Mesodermal cell (in vitro differentiated cells): ENCODE measurements at regions not wholly inside any gene's neighbourhood (a gene's known extent, or its start where the extent isn't known, plus 50 kb on each side); places are given as distances from the start of the nearest gene placed in this dataset.
"Not testable (repeated sequence)": the region's sequence is repeated elsewhere in the genome, so short reads cannot be mapped to it uniquely, and the experiment has no call there.

Experiments
- H3K27ac ChIP-seq: 2 replicates; pipeline ENCODE4 v1.7.0; 2013; ENCODE audit warnings: mild to moderate bottlenecking, low read depth, low read length, moderate library complexity; ENCODE audit not compliant: severe bottlenecking
- H3K36me3 ChIP-seq: 2 replicates; pipeline ENCODE4 v1.7.1; 2013; ENCODE audit warnings: mild to moderate bottlenecking, low read length, moderate library complexity; ENCODE audit not compliant: control insufficient read depth, insufficient read depth
- H3K4me1 ChIP-seq: one replicate; pipeline ENCODE4 v1.7.1; 2013; ENCODE audit warnings: mild to moderate bottlenecking, low read length; ENCODE audit not compliant: insufficient read depth, control insufficient read depth, poor library complexity, severe bottlenecking
- H3K4me3 ChIP-seq: 2 replicates; pipeline ENCODE4 v1.7.0; 2013; ENCODE audit warnings: low read length, control low read depth, mild to moderate bottlenecking; ENCODE audit not compliant: insufficient read depth, poor library complexity, severe bottlenecking; ENCODE audit errors: extremely low read depth
- H3K9me3 ChIP-seq: 2 replicates; pipeline ENCODE4 v1.7.1; 2013; ENCODE audit warnings: mild to moderate bottlenecking, low read length, moderate library complexity; ENCODE audit not compliant: control insufficient read depth
- WGBS, 2 experiments: methylation state at CpG; one replicate each; pipeline ENCODE4 v1.1.5; 2013; ENCODE audit warnings: missing lambda C conversion rate in 2 of 2; ENCODE audit not compliant: insufficient coverage in 2 of 2; 5-methylcytosine and 5-hydroxymethylcytosine counted together

GRCh38 chr6:74570044-74570443 lies 635.8 kb downstream of the COL12A1 start:
- Histone ChIP-seq H3K9me3 (no peaks in the 10 kb centered on the region), H3K27ac (no peak overlapping the region), H3K36me3 (no peaks in the 10 kb centered on the region), H3K4me3 (no peak overlapping the region), H3K4me1 (peaks cover 3% of the 10 kb centered on the region)
- 77 to 100% methylated on average over 1 of the region's 1 CpG for WGBS, 2 experiments

GRCh38 chr6:74568861-74569260 lies 637.0 kb downstream of the COL12A1 start:
- Histone ChIP-seq H3K4me3 (no peak overlapping the region), H3K4me1 (peaks cover 3% of the 10 kb centered on the region), H3K36me3 (no peaks in the 10 kb centered on the region), H3K9me3 (no peaks in the 10 kb centered on the region), H3K27ac (no peak overlapping the region)
- WGBS, 2 experiments = 90% methylated on average over 2 of the region's 6 CpGs; no CpG with 5 or more reads in 1 of the 2 experiments

GRCh38 chr6:74567923-74568290 lies 637.9 kb downstream of the COL12A1 start:
- not testable (repeated sequence) for H3K4me1 ChIP-seq, H3K9me3 ChIP-seq, H3K4me3 ChIP-seq, H3K36me3 ChIP-seq, H3K27ac ChIP-seq
- 100% methylated on average over 2 of the region's 4 CpGs; no CpG with 5 or more reads in 1 of the 2 experiments for WGBS, 2 experiments

GRCh38 chr6:74567281-74567922 lies 638.5 kb downstream of the COL12A1 start:
- Histone ChIP-seq H3K9me3 (no peaks in the 10 kb centered on the region), H3K27ac (no peak overlapping the region)
- 94% methylated on average over 2 of the region's 7 CpGs; no CpG with 5 or more reads in 1 of the 2 experiments for WGBS, 2 experiments

GRCh38 chr6:74557236-74557635 lies 648.6 kb downstream of the COL12A1 start:
- H3K9me3 ChIP-seq = no peaks in the 10 kb centered on the region

More at GRCh38 chr6:74567281-74567922, 638.5 kb downstream of the COL12A1 start:
- Histone ChIP-seq H3K4me3 (no peak overlapping the region), H3K4me1 (peaks cover 3% of the 10 kb centered on the region), H3K36me3 (no peaks in the 10 kb centered on the region)

GRCh38 chr6:74554041-74554440 lies 651.8 kb downstream of the COL12A1 start:
- H3K4me1 ChIP-seq = no peaks in the 10 kb centered on the region
- no peak overlapping the region for H3K27ac ChIP-seq
- WGBS, 2 experiments = 75 to 83% methylated on average over 1 of the region's 2 CpGs
- no peak overlapping the region for H3K4me3 ChIP-seq
- H3K36me3 ChIP-seq = no peaks in the 10 kb centered on the region
- H3K9me3 ChIP-seq = no peaks in the 10 kb centered on the region

More at GRCh38 chr6:74557236-74557635, 648.6 kb downstream of the COL12A1 start:
- no peak overlapping the region for H3K27ac ChIP-seq
- H3K4me1 ChIP-seq = no peaks in the 10 kb centered on the region
- no peaks in the 10 kb centered on the region for H3K36me3 ChIP-seq
- H3K4me3 ChIP-seq = no peak overlapping the region

- Histone ChIP-seq H3K9me3 (no peaks in the 10 kb centered on the region), H3K4me3 (no peak overlapping the region), H3K4me1 (no peaks in the 10 kb centered on the region), H3K27ac (no peak overlapping the region), H3K36me3 (no peaks in the 10 kb centered on the region)
These were observed 654.0 kb downstream of the COL12A1 start for GRCh38 chr6:74551896-74552295.

- no peaks in the 10 kb centered on the region for H3K4me1 ChIP-seq
- 87 to 91% methylated on average over 3 of the region's 6 CpGs for WGBS, 2 experiments
- no peaks in the 10 kb centered on the region for H3K9me3 ChIP-seq
- H3K27ac ChIP-seq = no peak overlapping the region
- H3K4me3 ChIP-seq = no peak overlapping the region
- no peaks in the 10 kb centered on the region for H3K36me3 ChIP-seq
These were observed 655.0 kb downstream of the COL12A1 start for GRCh38 chr6:74550821-74551220.

- Histone ChIP-seq H3K4me1 (no peaks in the 10 kb centered on the region), H3K27ac (no peak overlapping the region), H3K9me3 (no peaks in the 10 kb centered on the region), H3K4me3 (no peak overlapping the region), H3K36me3 (no peaks in the 10 kb centered on the region)
- WGBS, 2 experiments = 82 to 95% methylated on average over 3 of the region's 3 CpGs
These were observed 656.1 kb downstream of the COL12A1 start for GRCh38 chr6:74549746-74550145.

- H3K4me1 ChIP-seq = no peaks in the 10 kb centered on the region
- no CpG with 5 or more reads among the region's 2 CpGs for WGBS, 2 experiments
- no peaks in the 10 kb centered on the region for H3K36me3 ChIP-seq
- H3K9me3 ChIP-seq = no peaks in the 10 kb centered on the region
- no peak overlapping the region for H3K4me3 ChIP-seq
- no peak overlapping the region for H3K27ac ChIP-seq
These were observed 671.2 kb downstream of the COL12A1 start for GRCh38 chr6:74534465-74535211.

- no peak overlapping the region for H3K4me3 ChIP-seq
- WGBS, 2 experiments = no CpG with 5 or more reads among the region's 1 CpG
- H3K27ac ChIP-seq = no peak overlapping the region
These were observed 686.7 kb downstream of the COL12A1 start for GRCh38 chr6:74519163-74519562.

More at GRCh38 chr6:74519163-74519562, 686.7 kb downstream of the COL12A1 start:
- Histone ChIP-seq H3K9me3 (no peaks in the 10 kb centered on the region), H3K4me1 (no peaks in the 10 kb centered on the region), H3K36me3 (no peaks in the 10 kb centered on the region)
